ENCODE measurements at regions not wholly inside any gene's neighbourhood (a gene's known extent, or its start where the extent isn't known, plus 50 kb on each side); places are given as distances from the start of the nearest gene placed in this dataset.

DNA sequence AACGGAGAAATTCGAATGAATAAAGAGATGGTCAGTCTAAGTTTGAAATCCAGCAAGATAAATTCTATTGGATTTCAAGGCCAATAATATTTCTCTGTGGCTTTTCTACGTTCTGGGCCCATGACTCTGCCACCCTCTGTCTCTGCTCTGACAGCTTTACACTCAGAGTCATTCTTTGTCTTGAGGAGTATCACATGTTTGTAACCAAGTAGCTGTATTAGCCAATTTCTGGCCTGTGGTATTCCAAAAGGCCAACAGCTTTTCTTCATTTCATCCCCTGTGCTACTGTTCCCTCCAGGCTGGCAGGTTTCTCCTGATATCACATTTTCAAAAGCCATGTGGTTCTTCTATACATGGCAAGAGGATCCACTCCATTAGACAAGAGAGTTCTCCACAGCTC is 324.1 kb upstream of the CNTN4 start:
- no peak overlapping the region for H3K27ac Mint-ChIP-seq (ENCODE audit: unreplicated experiment)
- H3K27me3 Mint-ChIP-seq (ENCODE audit: low read depth) = no peaks in the 10 kb centered on the region
- no peak overlapping the region for H3K4me3 Mint-ChIP-seq (ENCODE audit: unreplicated experiment)
- peaks cover 16% of the 10 kb centered on the region for H3K9me3 Mint-ChIP-seq (ENCODE audit: low read depth)
- H3K4me1 Mint-ChIP-seq (ENCODE audit: low read depth) = no peaks in the 10 kb centered on the region
- TF ChIP-seq, protein P1, sequence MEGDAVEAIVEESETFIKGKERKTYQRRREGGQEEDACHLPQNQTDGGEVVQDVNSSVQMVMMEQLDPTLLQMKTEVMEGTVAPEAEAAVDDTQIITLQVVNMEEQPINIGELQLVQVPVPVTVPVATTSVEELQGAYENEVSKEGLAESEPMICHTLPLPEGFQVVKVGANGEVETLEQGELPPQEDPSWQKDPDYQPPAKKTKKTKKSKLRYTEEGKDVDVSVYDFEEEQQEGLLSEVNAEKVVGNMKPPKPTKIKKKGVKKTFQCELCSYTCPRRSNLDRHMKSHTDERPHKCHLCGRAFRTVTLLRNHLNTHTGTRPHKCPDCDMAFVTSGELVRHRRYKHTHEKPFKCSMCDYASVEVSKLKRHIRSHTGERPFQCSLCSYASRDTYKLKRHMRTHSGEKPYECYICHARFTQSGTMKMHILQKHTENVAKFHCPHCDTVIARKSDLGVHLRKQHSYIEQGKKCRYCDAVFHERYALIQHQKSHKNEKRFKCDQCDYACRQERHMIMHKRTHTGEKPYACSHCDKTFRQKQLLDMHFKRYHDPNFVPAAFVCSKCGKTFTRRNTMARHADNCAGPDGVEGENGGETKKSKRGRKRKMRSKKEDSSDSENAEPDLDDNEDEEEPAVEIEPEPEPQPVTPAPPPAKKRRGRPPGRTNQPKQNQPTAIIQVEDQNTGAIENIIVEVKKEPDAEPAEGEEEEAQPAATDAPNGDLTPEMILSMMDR (IDR thresholded peaks at IDR 0.05) = no peak
- no peak for DNase-seq (ENCODE audit: low spot score)
- H3K36me3 Mint-ChIP-seq (ENCODE audit: low read depth) = no peaks in the 10 kb centered on the region

DNA sequence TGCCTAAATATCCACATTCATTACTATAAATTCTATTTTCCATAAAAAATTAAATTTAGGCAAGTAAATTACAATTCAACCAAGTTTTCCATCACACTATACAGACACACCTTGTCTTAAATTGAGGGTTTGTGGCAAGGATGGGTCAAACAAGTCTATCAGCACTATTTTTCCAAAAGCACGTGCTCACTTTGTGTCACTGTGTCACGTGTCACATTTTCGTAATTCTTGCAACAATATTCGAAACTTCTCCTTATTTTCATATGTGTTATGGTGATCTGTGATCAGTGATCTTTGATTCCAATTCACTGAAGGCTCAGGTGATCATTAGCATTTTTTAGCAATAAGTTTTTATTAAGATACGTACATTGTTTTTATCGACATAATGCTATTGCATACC is 323.3 kb upstream of the CNTN4 start:
- no peak overlapping the region for H3K27ac Mint-ChIP-seq (ENCODE audit: unreplicated experiment)
- H3K27me3 Mint-ChIP-seq (ENCODE audit: low read depth) = no peaks in the 10 kb centered on the region
- no peaks in the 10 kb centered on the region for H3K36me3 Mint-ChIP-seq (ENCODE audit: low read depth)
- H3K9me3 Mint-ChIP-seq (ENCODE audit: low read depth) = peaks cover 16% of the 10 kb centered on the region
- H3K4me1 Mint-ChIP-seq (ENCODE audit: low read depth) = no peaks in the 10 kb centered on the region
- no peak overlapping the region for H3K4me3 Mint-ChIP-seq (ENCODE audit: unreplicated experiment)
- DNase-seq (ENCODE audit: low spot score) = no peak
- TF ChIP-seq, protein P1 (IDR thresholded peaks at IDR 0.05) = no peak

DNA sequence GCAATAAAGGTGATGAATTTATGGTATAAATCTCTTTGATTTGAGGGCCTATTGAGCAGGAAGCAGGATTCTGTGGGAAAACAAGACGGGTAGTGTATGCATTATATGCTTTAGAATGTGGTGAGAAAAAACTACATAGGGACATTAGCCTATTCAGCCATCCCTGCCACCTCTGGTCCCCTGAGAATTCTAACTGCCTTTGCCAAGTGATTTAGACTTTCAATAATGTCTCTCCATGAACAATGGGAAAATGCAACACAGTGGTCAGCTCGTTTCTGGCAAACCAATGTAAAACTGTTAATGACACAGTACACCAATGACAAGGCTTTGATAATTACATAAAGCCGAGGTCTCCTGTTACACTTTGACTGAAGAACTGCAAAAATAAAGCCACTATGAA is 314.7 kb upstream of the CNTN4 start:
- Mint-ChIP-seq H3K27ac (ENCODE audit: unreplicated experiment) (no peak overlapping the region), H3K4me1 (ENCODE audit: low read depth) (no peaks in the 10 kb centered on the region)
- no peak for DNase-seq (ENCODE audit: low spot score)

DNA sequence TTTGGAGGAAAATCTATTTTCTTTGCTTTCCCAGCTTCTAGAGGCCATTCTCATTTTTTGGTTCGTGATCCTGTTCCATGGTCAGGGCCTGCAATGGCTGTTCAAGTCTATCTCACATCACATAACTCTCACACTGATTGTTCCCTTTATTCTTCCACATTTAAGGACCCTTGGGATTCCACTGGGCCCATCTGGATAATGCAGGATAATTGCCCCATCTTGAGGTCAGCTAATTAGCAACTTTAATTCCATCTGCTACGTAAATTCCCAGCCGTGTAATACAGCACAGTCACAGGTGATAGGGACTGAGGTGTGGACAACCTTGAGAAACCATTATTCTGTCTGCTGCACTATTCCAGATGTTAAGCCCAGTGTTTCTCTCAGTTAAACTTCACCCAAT is 311.6 kb upstream of the CNTN4 start:
- Mint-ChIP-seq H3K27me3 (ENCODE audit: low read depth) (no peaks in the 10 kb centered on the region), H3K27ac (ENCODE audit: unreplicated experiment) (no peak overlapping the region), H3K36me3 (ENCODE audit: low read depth) (no peaks in the 10 kb centered on the region), H3K4me1 (ENCODE audit: low read depth) (no peaks in the 10 kb centered on the region), H3K4me3 (ENCODE audit: unreplicated experiment) (no peak overlapping the region), H3K9me3 (ENCODE audit: low read depth) (peaks cover 6% of the 10 kb centered on the region)
- no peak for DNase-seq (ENCODE audit: low spot score)
- TF ChIP-seq, protein P1 (IDR thresholded peaks at IDR 0.05) = no peak

More for the DNA sequence above, 314.7 kb upstream of the CNTN4 start:
- no peaks in the 10 kb centered on the region for H3K27me3 Mint-ChIP-seq (ENCODE audit: low read depth)
- peaks cover under 1% of the 10 kb centered on the region for H3K9me3 Mint-ChIP-seq (ENCODE audit: low read depth)
- no peak overlapping the region for H3K4me3 Mint-ChIP-seq (ENCODE audit: unreplicated experiment)
- TF ChIP-seq, protein P1 (IDR thresholded peaks at IDR 0.05) = no peak
- no peaks in the 10 kb centered on the region for H3K36me3 Mint-ChIP-seq (ENCODE audit: low read depth)

DNA sequence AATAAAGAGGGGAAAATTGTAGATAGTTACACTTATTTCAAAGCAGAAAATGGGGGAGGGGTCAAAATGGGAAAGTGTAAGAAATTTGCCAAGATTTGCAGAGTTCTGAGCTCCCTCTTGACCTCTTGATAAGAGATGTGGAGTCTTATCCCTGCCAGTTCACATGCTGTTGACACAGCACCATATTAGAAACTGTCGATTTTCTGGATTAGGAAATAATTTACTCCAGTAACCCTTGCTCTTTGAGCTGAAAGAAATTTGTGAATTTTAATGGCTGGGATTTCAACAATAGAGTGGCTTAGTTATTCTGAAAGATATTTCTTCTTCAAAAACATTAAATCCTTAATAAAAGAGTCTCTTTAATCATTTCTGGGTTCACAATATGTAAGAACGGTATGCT is 306.2 kb upstream of the CNTN4 start:
- H3K9me3 Mint-ChIP-seq (ENCODE audit: low read depth) = peaks cover 6% of the 10 kb centered on the region
- no peaks in the 10 kb centered on the region for H3K4me1 Mint-ChIP-seq (ENCODE audit: low read depth)
- H3K27ac Mint-ChIP-seq (ENCODE audit: unreplicated experiment) = no peak overlapping the region
- no peaks in the 10 kb centered on the region for H3K36me3 Mint-ChIP-seq (ENCODE audit: low read depth)
- H3K4me3 Mint-ChIP-seq (ENCODE audit: unreplicated experiment) = no peak overlapping the region
- TF ChIP-seq, protein P1 (IDR thresholded peaks at IDR 0.05) = no peak
- no peak for DNase-seq (ENCODE audit: low spot score)
- H3K27me3 Mint-ChIP-seq (ENCODE audit: low read depth) = no peaks in the 10 kb centered on the region
